HEK293 (cell line): ENCODE measurements at regions not wholly inside any gene's neighbourhood (a gene's known extent, or its start where the extent isn't known, plus 50 kb on each side); places are given as distances from the start of the nearest gene placed in this dataset.

Experiments used
- CTCF ChIA-PET: fragments of 350-600 bp; formaldehyde crosslinking; extraction: SDS; loops from one replicate; lab custom pipeline; 2021; ENCODE audit warnings: antibody characterized with exemption; lab: Yijun Ruan, JAX
- POLR2A ChIA-PET: fragments of 300-600 bp; formaldehyde crosslinking; extraction: SDS; loops from one replicate; lab custom pipeline; 2020; ENCODE audit warnings: antibody characterized with exemption, inconsistent platforms; lab: Yijun Ruan, JAX
- H3K27ac ChIP-seq: fragments of 200-500 bp; sonication (Bioruptor generic); 2 replicates; pipeline ENCODE4 v1.5.1; 2014; ENCODE audit warnings: low read depth, low read length, control low read depth, inconsistent platforms; ENCODE audit errors: extremely low read depth
- H3K36me3 ChIP-seq, 2 experiments: fragments of 200-500 bp in 1 of 2; sonication (Bioruptor generic) in 1 of 2; 1 replicate in 1 of 2; 2 replicates in 1 of 2; pipeline ENCODE4 v1.5.1; 2014 to 2017; ENCODE audit warnings: inconsistent platforms in 2 of 2, low read length in 2 of 2; ENCODE audit not compliant: control insufficient read depth in 2 of 2, insufficient read depth in 1 of 2
- H3K4me1 ChIP-seq: fragments of 200-500 bp; sonication (Bioruptor generic); 2 replicates; pipeline ENCODE4 v1.5.1; 2014; ENCODE audit warnings: mild to moderate bottlenecking, low read length, inconsistent platforms; ENCODE audit not compliant: control insufficient read depth, insufficient read depth
- H3K4me3 ChIP-seq: 2 replicates; pipeline ENCODE4 v1.5.1; 2011; ENCODE audit warnings: low read depth, mild to moderate bottlenecking, control low read depth, low read length, moderate library complexity
- H3K9me3 ChIP-seq: fragments of 200-500 bp; sonication (Bioruptor generic); 2 replicates; pipeline ENCODE4 v1.5.1; 2014; ENCODE audit warnings: low read depth, low read length, inconsistent platforms; ENCODE audit not compliant: control insufficient read depth, insufficient read depth
- HOXA7 ChIP-seq: sonication (generic); formaldehyde crosslinking; IDR thresholded peaks from 2 replicates; pipeline ENCODE4 v1.8.1; 2022; ENCODE audit warnings: missing genetic modification reagents, borderline replicate concordance
- HOXD13 ChIP-seq: sonication (generic); formaldehyde crosslinking; IDR thresholded peaks from 2 replicates; pipeline ENCODE4 v1.8.0; 2022; ENCODE audit warnings: missing genetic modification reagents, borderline replicate concordance
- OSR2 ChIP-seq: fragments of 450-650 bp; formaldehyde crosslinking; IDR thresholded peaks from 2 replicates; pipeline ENCODE4 v1.5.1; 2016; ENCODE audit warnings: missing biosample characterization, missing genetic modification characterization
- SP2 ChIP-seq: fragments of 450-650 bp; formaldehyde crosslinking; IDR thresholded peaks from 2 replicates; pipeline ENCODE4 v1.5.1; 2016; ENCODE audit warnings: missing biosample characterization, missing genetic modification characterization
- SP7 ChIP-seq: fragments of 450-650 bp; formaldehyde crosslinking; IDR thresholded peaks from 2 replicates; pipeline ENCODE4 v1.5.1; 2016; ENCODE audit warnings: missing biosample characterization, missing genetic modification characterization
- YY2 ChIP-seq: fragments of 450-650 bp; formaldehyde crosslinking; IDR thresholded peaks from 2 replicates; pipeline ENCODE4 v1.5.1; 2016; ENCODE audit warnings: missing biosample characterization, missing genetic modification characterization
- ZFHX2 ChIP-seq: fragments of 450-650 bp; formaldehyde crosslinking; conservative IDR thresholded peaks from 2 replicates; pipeline ENCODE4 v1.5.1; 2016; ENCODE audit warnings: missing biosample characterization, missing genetic modification characterization
- ZFP69B ChIP-seq: fragments of 450-650 bp; formaldehyde crosslinking; IDR thresholded peaks from 2 replicates; pipeline ENCODE4 v1.5.1; 2016; ENCODE audit warnings: missing biosample characterization, missing genetic modification characterization
- ZNF26 ChIP-seq: fragments of 450-650 bp; formaldehyde crosslinking; IDR thresholded peaks from 2 replicates; pipeline ENCODE4 v1.5.1; 2016; ENCODE audit warnings: missing biosample characterization, missing genetic modification characterization
- ZNF426 ChIP-seq: fragments of 450-650 bp; formaldehyde crosslinking; IDR thresholded peaks from 2 replicates; pipeline ENCODE4 v1.5.1; 2017; ENCODE audit warnings: missing biosample characterization, missing genetic modification characterization, mild to moderate bottlenecking, inconsistent platforms, moderate library complexity
- ZNF510 ChIP-seq: fragments of 450-650 bp; formaldehyde crosslinking; IDR thresholded peaks from 2 replicates; pipeline ENCODE4 v1.5.1; 2018; ENCODE audit warnings: mild to moderate bottlenecking, missing genetic modification characterization, missing biosample characterization; ENCODE audit not compliant: insufficient replicate concordance
- ZNF768 ChIP-seq: fragments of 450-650 bp; formaldehyde crosslinking; IDR thresholded peaks from 2 replicates; pipeline ENCODE4 v1.5.1; 2018; ENCODE audit warnings: missing biosample characterization, mild to moderate bottlenecking, missing genetic modification characterization

- TF ChIP-seq ZNF426 (tag by site-specific recombination) (no peak), YY2 (tag by site-specific recombination) (no peak), SP2 (tag by site-specific recombination) (no peak), ZFHX2 (tag by site-specific recombination) (no peak), SP7 (tag by site-specific recombination) (no peak), ZNF768 (tag by site-specific recombination) (no peak), HOXA7 (CRISPR knock-in tag) (no peak), ZFP69B (tag by site-specific recombination) (no peak), ZNF510 (tag by site-specific recombination) (no peak), HOXD13 (no peak), ZNF26 (tag by site-specific recombination) (no peak)
- TF ChIP-seq, all 188 proteins: peak for 0
Observed at GRCh38 chr5:175819090-175819425, 52.3 kb upstream of the CPLX2 start (continued).

GRCh38 chr5:175820230-175820629 lies 51.1 kb upstream of the CPLX2 start:
- no peak overlapping the region for H3K27ac ChIP-seq
- ChIA-PET CTCF (no interaction called here), POLR2A (no interaction called here)
- no peaks in the 10 kb centered on the region for H3K4me1 ChIP-seq
- H3K36me3 ChIP-seq: no peaks in the 10 kb centered on the region
- H3K4me3 ChIP-seq: no peak overlapping the region
- H3K9me3 ChIP-seq: no peaks in the 10 kb centered on the region
- no peak for TF ChIP-seq OSR2 (tag by site-specific recombination)
